ENCODE measurements at regions not wholly inside any gene's neighbourhood (a gene's known extent, or its start where the extent isn't known, plus 50 kb on each side); places are given as distances from the start of the nearest gene placed in this dataset.

DNA sequence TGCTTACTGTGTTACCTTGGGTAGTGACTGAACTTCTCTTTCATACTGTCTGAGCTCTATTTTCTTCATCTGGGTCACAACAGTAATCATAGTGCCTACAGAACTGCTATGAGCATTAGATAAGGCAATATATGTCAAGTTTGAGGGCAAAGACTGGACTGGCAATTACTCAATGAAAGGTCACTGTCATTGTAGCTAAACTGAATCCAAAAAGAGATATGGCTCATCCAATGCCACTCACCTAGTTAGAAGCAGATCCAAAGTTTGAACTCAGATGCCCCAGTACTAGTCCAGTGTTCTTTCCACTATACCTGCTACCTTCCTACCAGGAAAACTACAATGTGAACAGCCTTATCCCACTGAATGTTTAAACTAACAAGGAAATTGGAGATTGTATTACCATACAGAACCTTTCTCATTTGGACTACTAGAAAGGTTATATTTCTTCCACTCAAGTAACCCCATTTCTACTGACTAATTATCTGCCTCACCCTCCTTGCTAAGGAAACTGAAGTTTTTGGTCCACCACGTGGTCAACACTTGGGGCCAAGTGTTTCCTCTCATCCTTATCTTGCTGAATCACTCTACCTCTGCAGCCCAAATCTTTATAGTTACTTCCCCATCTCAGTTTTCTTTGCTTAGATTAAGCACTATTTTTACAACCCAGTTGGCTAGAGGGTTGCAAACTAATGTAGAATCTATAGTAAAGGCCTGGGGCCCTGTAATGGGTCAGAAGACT lies 202.3 kb upstream of the LPP start:
- Histone ChIP-seq H3K27ac (no peak overlapping the region), H3K4me3 (no peak overlapping the region)
- TF ChIP-seq, protein P1, sequence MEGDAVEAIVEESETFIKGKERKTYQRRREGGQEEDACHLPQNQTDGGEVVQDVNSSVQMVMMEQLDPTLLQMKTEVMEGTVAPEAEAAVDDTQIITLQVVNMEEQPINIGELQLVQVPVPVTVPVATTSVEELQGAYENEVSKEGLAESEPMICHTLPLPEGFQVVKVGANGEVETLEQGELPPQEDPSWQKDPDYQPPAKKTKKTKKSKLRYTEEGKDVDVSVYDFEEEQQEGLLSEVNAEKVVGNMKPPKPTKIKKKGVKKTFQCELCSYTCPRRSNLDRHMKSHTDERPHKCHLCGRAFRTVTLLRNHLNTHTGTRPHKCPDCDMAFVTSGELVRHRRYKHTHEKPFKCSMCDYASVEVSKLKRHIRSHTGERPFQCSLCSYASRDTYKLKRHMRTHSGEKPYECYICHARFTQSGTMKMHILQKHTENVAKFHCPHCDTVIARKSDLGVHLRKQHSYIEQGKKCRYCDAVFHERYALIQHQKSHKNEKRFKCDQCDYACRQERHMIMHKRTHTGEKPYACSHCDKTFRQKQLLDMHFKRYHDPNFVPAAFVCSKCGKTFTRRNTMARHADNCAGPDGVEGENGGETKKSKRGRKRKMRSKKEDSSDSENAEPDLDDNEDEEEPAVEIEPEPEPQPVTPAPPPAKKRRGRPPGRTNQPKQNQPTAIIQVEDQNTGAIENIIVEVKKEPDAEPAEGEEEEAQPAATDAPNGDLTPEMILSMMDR (IDR thresholded peaks at IDR 0.05), result no peak
- DNase-seq (ENCODE audit: low spot score), result no peak

- DNase-seq (ENCODE audit: low spot score), result no peak
- TF ChIP-seq, protein P1 (IDR thresholded peaks at IDR 0.05), result no peak
- Histone ChIP-seq H3K27ac (no peak overlapping the region), H3K4me3 (no peak overlapping the region)
Measured at GRCh38 chr3:187952849-187953248, 201.1 kb upstream of the LPP start.

GRCh38 chr3:187954516-187954872 lies 199.5 kb upstream of the LPP start:
- no peak for DNase-seq (ENCODE audit: low spot score)
- H3K4me3 ChIP-seq, result no peak overlapping the region
- TF ChIP-seq, protein P1 (IDR thresholded peaks at IDR 0.05), result no peak
- H3K27ac ChIP-seq, result peak overlapping the region in 1 of 2 donors; percentile 26

GRCh38 chr3:187954873-187955586 lies 198.9 kb upstream of the LPP start:
- DNase-seq (ENCODE audit: low spot score), result no peak
- Histone ChIP-seq H3K27ac (peak overlapping the region in 1 of 2 donors; percentile 26), H3K4me3 (no peak overlapping the region)
- TF ChIP-seq, protein P1 (IDR thresholded peaks at IDR 0.05), result no peak

- H3K4me3 ChIP-seq, result no peak overlapping the region
- DNase-seq (ENCODE audit: low spot score), result no peak
- TF ChIP-seq, protein P1 (IDR thresholded peaks at IDR 0.05), result no peak
- no peak overlapping the region for H3K27ac ChIP-seq
Measured at GRCh38 chr3:187955587-187955952, 198.4 kb upstream of the LPP start.

DNA sequence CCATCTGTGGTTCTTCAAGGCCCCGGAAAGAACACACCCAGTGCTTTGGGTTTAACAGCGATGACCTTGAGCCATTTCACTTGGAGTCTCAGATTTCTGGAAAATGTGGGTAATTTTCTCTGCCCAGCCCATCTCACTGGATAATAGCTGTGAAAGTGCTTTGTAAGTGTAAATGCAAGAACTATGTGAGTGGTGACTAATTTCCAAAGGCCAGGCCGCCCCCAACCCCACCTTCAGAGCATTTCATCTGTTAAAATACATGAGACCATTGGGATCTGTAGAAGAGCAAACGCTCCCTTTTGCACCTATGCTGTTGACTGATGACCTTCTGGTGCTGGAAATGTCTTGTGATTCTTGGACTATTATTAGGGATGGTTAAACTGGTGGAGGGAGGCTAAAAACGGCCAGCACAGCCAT lies 196.8 kb upstream of the LPP start:
- no peak overlapping the region for H3K4me3 ChIP-seq
- DNase-seq (ENCODE audit: low spot score), result no peak
- no peak overlapping the region for H3K27ac ChIP-seq
- TF ChIP-seq, protein P1 (IDR thresholded peaks at IDR 0.05), result no peak

GRCh38 chr3:187957582-187957981 lies 196.4 kb upstream of the LPP start:
- Histone ChIP-seq H3K4me3 (no peak overlapping the region), H3K27ac (no peak overlapping the region)
- TF ChIP-seq, protein P1 (IDR thresholded peaks at IDR 0.05), result no peak
- no peak for DNase-seq (ENCODE audit: low spot score)

All from coronary artery (tissue), 2 donors.